A673 (cell line): ENCODE measurements at regions not wholly inside any gene's neighbourhood (a gene's known extent, or its start where the extent isn't known, plus 50 kb on each side); places are given as distances from the start of the nearest gene placed in this dataset.

Experiments used
- BruUV-seq: library from RNA; stranded (reverse); fragments of 400-500 nt; replicated peaks from 2 replicates; lab custom pipeline; 2021; lab: Mats Ljungman, UMichigan
- CTCF ChIA-PET: fragments of 300-600 bp; sonication (Branson Sonifier 250); formaldehyde crosslinking; loops from one replicate; lab custom pipeline; 2022; ENCODE audit warnings: antibody characterized with exemption; lab: Charles Lee
- POLR2A ChIA-PET: fragments of 300-600 bp; sonication (Branson Sonifier 250); formaldehyde crosslinking; loops from one replicate; lab custom pipeline; 2022; ENCODE audit warnings: antibody characterized with exemption; ENCODE audit not compliant: low non-redundant PET; lab: Charles Lee
- DNase-seq: peaks from one replicate; pipeline ENCODE4 v3.0.0-alpha.2; 2015; ENCODE audit warnings: low spot score
- H3K27ac ChIP-seq: fragments of 200-600 bp; sonication (generic); 2 replicates; pipeline ENCODE4 v1.5.1; 2016; ENCODE audit warnings: mixed run types, low read depth, mild to moderate bottlenecking, mixed read lengths, antibody characterized with exemption, low read length; ENCODE audit not compliant: poor library complexity, severe bottlenecking
- H3K27me3 ChIP-seq: fragments of 200-600 bp; sonication (generic); replicated peaks from 2 replicates; pipeline ENCODE4 v1.6.1; 2017; ENCODE audit warnings: mixed run types, low read depth, mild to moderate bottlenecking, mixed read lengths, antibody characterized with exemption, low read length; ENCODE audit not compliant: insufficient read depth, poor library complexity
- H3K36me3 ChIP-seq: fragments of 200-600 bp; sonication (generic); 2 replicates; pipeline ENCODE4 v1.6.1; 2016; ENCODE audit warnings: mixed run types, mild to moderate bottlenecking, mixed read lengths, antibody characterized with exemption, low read length; ENCODE audit not compliant: insufficient read depth, poor library complexity, severe bottlenecking
- H3K4me1 ChIP-seq: fragments of 200-600 bp; sonication (generic); 2 replicates; pipeline ENCODE4 v1.6.1; 2017; ENCODE audit warnings: mixed run types, mild to moderate bottlenecking, mixed read lengths, antibody characterized with exemption, low read length; ENCODE audit not compliant: insufficient read depth, poor library complexity, severe bottlenecking
- H3K4me3 ChIP-seq: fragments of 200-600 bp; sonication (generic); 2 replicates; pipeline ENCODE4 v1.5.1; 2016; ENCODE audit warnings: low read depth, mixed run types, mild to moderate bottlenecking, mixed read lengths, low read length; ENCODE audit not compliant: poor library complexity, severe bottlenecking
- H3K9me3 ChIP-seq: fragments of 200-600 bp; sonication (generic); 2 replicates; pipeline ENCODE4 v1.6.1; 2016; ENCODE audit warnings: mixed run types, low read depth, mild to moderate bottlenecking, mixed read lengths, antibody characterized with exemption, low read length; ENCODE audit not compliant: poor library complexity, severe bottlenecking
- EZH2 ChIP-seq: fragments of 200-600 bp; sonication (generic); IDR thresholded peaks from 2 replicates; pipeline ENCODE4 v1.6.1; 2017; ENCODE audit warnings: borderline replicate concordance, low read depth, mild to moderate bottlenecking, mixed read lengths, antibody characterized with exemption, low read length; ENCODE audit not compliant: poor library complexity, severe bottlenecking
- intact Hi-C: fragments of 100-400 bp; cut with micrococcal nuclease; formaldehyde crosslinking; loops from one replicate; pipeline ENCODE4 v1.10.0; 2022; ENCODE audit not compliant: unreplicated experiment
- TF ChIP-seq, protein P1 (sequence below): fragments of 300-800, 200-600 bp; sonication (generic); conservative IDR thresholded peaks from 2 replicates; pipeline ENCODE4 v1.5.1; 2017; ENCODE audit warnings: low read depth, mild to moderate bottlenecking, antibody characterized with exemption, low read length, moderate library complexity, mixed read lengths

DNA sequence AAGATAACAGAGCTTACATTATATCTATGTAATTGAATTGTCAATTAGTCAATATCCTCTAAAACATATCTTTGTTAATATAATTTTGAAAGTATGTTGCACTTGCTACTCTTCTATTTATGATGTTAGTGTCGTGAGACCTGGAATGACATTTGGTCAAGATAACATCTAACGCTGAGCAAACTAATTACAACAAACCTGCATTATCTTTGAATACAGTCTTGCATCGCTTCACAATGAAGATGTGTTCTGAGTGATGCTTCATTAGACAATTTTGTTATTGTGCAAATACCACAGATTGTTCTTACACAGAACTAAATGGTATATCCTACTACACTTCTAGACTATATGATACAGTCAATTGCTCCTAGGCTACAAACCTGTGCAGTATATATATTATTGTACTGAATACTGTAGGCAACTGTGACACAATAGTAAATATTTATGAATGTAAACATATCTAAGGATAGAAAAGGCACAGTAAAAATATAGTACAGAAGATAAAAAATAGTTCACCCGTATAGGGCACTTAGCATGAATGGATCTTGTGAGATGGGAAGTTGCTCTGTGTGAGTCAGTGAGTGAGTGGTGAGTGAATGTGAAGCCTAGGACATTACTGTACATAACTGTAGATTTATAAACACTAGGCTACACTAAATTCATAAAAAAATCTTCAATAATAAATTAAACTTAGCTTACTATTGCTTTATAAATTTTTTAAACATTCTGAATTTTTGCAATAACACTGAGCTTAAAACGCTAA is 1773.8 kb downstream of the PCDH9 start:
- ChIA-PET CTCF (no interaction called here), POLR2A (no interaction called here)
- TF ChIP-seq EZH2: no peak
- TF ChIP-seq, protein P1, sequence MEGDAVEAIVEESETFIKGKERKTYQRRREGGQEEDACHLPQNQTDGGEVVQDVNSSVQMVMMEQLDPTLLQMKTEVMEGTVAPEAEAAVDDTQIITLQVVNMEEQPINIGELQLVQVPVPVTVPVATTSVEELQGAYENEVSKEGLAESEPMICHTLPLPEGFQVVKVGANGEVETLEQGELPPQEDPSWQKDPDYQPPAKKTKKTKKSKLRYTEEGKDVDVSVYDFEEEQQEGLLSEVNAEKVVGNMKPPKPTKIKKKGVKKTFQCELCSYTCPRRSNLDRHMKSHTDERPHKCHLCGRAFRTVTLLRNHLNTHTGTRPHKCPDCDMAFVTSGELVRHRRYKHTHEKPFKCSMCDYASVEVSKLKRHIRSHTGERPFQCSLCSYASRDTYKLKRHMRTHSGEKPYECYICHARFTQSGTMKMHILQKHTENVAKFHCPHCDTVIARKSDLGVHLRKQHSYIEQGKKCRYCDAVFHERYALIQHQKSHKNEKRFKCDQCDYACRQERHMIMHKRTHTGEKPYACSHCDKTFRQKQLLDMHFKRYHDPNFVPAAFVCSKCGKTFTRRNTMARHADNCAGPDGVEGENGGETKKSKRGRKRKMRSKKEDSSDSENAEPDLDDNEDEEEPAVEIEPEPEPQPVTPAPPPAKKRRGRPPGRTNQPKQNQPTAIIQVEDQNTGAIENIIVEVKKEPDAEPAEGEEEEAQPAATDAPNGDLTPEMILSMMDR: no peak
- BruUV-seq: no TSS peak
- Histone ChIP-seq H3K27ac (no peak overlapping the region), H3K9me3 (no peaks in the 10 kb centered on the region), H3K27me3 (no peaks in the 10 kb centered on the region), H3K4me1 (no peaks in the 10 kb centered on the region), H3K36me3 (no peaks in the 10 kb centered on the region), H3K4me3 (no peak overlapping the region)
- intact Hi-C loops: no loop called here
- no peak for DNase-seq

DNA sequence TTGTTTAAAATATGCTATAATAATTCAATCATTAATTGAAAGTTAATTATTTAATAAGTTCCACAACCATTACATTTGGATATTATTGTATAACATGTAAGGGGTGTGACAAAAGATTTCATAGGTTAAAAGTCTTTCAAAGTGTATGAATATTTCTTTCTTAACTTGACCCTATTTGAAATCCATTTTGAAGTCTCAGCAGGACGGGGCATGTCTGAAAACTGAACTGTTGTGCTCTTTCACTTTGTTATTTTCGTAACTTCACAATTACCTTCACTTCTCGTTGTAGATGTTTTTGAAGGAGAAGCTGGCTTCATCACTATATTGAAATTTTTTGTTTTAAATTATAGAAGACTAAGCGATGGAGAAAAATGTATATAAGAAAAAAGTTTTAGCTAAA is 1775.7 kb downstream of the PCDH9 start:
- Histone ChIP-seq H3K4me1 (no peaks in the 10 kb centered on the region), H3K4me3 (no peak overlapping the region), H3K27ac (no peak overlapping the region), H3K9me3 (no peaks in the 10 kb centered on the region), H3K36me3 (no peaks in the 10 kb centered on the region), H3K27me3 (no peaks in the 10 kb centered on the region)
- no TSS peak for BruUV-seq
- intact Hi-C loops: no loop called here
- TF ChIP-seq, protein P1: no peak
- no peak for TF ChIP-seq EZH2
- CTCF ChIA-PET: no interaction called here
- POLR2A ChIA-PET: no interaction called here
- DNase-seq: no peak

DNA sequence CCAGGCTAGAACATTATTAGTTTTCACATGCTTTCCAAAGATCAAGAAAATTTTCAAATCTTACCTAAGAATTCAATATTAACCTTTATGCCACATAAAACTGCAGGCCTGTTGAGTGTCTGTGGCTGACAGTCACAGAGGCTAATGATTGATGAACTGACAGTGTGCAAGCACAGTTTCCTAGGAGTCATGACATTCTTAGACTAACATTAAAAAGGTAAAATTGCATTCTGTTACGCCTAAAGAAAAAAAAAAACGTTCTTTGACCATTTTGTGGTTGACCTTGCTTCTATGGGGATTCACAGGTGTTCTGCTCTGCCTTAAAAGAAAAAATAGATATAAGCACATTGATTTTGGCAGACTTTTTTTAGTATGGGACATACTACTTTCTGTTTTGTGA is 1776.2 kb downstream of the PCDH9 start:
- ChIA-PET CTCF (no interaction called here), POLR2A (no interaction called here)
- TF ChIP-seq, protein P1: no peak
- TF ChIP-seq EZH2: no peak
- H3K9me3 ChIP-seq: no peaks in the 10 kb centered on the region
- no peak for DNase-seq
- H3K4me1 ChIP-seq: no peaks in the 10 kb centered on the region
- H3K4me3 ChIP-seq: no peak overlapping the region
- no peaks in the 10 kb centered on the region for H3K36me3 ChIP-seq
- no peaks in the 10 kb centered on the region for H3K27me3 ChIP-seq
- H3K27ac ChIP-seq: no peak overlapping the region
- BruUV-seq: no TSS peak
- intact Hi-C loops: no loop called here
